HG03045 (cell line): ENCODE measurements at regions not wholly inside any gene's neighbourhood (a gene's known extent, or its start where the extent isn't known, plus 50 kb on each side); places are given as distances from the start of the nearest gene placed in this dataset.

ENCODE experiments used
- ATAC-seq: cut with Tn5 transposase; IDR thresholded peaks from one replicate; pipeline ENCODE4 v1.9.1; 2021; ENCODE audit warnings: mild to moderate bottlenecking, moderate library complexity; ENCODE audit not compliant: unreplicated experiment

GRCh38 chr6:21507811-21508210 lies 85.7 kb upstream of the SOX4 start:
- ATAC-seq: no peak

GRCh38 chr6:21508753-21509152 lies 84.8 kb upstream of the SOX4 start:
- ATAC-seq: no peak

DNA sequence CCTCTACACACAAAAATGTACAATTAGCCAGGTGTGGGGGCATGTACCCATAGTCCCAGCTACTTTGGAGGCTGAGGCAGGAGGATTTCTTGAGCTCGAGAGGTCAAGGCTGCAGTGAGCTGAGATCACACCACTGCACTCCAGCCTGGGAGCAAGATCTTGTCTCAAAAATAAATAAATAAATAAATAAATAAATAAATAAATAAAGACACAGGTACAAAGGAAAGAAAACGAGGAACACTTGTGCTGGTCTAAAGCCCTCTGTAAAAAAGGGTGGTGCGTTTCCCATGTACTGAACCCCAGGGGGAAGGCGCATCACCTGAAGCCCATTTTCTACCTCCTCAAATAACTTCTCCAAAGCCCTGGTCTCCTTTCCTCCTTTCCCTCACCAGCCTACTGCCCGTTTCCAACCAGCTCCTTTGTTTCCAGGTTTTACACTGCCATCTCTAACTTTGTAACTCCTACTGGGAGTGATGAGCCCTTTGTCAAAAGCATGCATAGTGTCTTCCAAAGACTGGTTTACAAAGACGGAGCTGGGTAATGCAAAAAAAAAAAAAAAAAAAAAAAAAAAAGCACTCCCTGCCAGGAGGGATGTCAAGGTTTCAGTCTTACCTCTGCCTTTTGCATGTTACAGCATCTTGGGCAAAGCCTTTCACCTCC lies 81.5 kb upstream of the SOX4 start:
- ATAC-seq: no peak

- ATAC-seq: no peak
Measured at GRCh38 chr6:21514288-21514687, 79.3 kb upstream of the SOX4 start.

DNA sequence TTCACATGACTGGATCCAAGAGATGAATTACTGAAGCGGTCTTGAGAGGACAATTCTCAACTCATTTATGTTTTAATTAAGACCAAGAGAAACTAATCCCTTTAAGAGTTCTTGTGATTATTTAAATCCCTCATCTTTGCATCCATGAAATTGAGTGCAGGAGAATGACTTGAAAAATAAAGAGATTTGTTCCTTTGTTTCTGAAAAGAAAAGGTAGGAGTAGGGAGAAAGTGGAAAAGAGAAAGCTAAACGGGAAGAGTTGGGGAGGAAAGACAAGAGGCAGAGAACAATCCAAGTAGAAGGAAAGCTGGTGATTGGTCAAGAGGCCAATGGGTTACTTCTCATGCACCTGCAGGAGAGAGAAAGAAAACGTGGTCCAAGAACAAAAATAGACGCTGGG lies 75.2 kb upstream of the SOX4 start:
- no peak for ATAC-seq

GRCh38 chr6:21519642-21520041 lies 73.9 kb upstream of the SOX4 start:
- no peak for ATAC-seq

DNA sequence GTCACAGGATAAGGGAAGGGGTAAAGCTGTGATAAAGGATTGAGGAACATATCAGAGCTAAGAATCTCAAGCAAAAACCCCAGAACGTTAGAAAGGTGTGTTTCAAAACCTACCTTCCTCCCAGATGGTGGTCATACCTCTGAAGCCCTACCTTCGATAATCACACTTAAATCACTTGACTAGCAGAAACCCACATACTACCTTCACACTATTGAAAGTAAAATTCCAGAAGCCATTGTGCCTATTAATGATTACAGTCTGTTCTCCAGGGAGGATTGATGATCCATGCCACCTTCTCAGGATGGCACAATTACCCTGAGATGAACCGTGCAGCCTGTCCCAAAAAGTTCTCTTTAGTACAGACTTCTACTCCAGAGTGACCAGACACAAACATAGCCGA lies 72.3 kb upstream of the SOX4 start:
- no peak for ATAC-seq

- no peak for ATAC-seq
Measured at GRCh38 chr6:21522143-21522747, 71.3 kb upstream of the SOX4 start.

DNA sequence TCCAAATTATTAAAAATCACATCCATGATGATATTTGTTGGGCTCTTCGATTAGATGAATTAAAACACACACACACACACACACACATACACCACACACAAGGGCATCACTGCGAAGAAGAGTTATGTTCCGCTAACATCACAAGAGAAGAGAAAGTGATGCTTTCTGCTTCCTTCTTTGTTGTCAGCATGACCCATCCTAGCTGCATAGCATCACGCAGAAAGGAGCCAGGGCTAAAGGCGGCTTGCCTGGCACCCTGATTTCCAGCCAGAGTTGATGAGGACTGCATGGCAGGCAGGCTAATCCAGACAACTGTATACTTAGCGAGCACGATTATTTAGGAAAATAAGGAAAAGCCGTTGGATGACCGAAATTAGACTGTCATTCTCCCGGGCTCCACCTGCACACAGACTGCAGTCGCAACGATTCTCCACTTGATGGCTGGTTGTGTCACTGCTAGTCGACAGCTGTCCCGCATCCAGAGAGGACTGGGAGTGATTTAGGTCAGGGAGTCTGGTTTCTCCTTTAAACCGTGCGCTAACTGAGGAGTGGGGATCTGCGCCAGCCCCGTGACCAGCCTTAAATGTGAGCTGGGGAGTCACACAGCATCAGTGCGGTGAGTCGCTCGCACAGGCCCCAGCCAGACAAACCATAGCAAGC lies 70.6 kb upstream of the SOX4 start:
- no peak for ATAC-seq

- no peak for ATAC-seq
Measured at GRCh38 chr6:21523652-21524051, 69.9 kb upstream of the SOX4 start.

DNA sequence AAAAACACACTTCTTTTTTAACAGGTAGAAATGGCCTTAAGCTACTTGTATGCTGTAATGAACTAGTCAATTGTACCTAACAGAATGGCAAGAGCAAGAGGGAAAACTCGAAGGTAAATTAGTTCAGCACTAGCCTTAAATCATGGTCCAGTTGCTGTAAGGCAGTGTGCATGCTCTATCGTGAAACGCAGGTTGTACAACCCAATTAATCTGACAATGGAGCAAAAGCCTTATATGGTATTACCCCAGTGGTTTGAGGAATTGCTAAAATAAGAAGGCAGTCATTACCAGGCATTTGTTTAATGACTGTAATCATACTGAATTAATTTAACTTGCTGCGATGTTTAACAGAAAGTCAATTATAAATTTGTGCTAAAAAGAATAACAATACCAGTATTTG lies 69.3 kb upstream of the SOX4 start:
- no peak for ATAC-seq

- ATAC-seq: no peak
Measured at GRCh38 chr6:21526974-21527373, 66.6 kb upstream of the SOX4 start.

GRCh38 chr6:21527731-21528130 lies 65.8 kb upstream of the SOX4 start:
- no peak for ATAC-seq

DNA sequence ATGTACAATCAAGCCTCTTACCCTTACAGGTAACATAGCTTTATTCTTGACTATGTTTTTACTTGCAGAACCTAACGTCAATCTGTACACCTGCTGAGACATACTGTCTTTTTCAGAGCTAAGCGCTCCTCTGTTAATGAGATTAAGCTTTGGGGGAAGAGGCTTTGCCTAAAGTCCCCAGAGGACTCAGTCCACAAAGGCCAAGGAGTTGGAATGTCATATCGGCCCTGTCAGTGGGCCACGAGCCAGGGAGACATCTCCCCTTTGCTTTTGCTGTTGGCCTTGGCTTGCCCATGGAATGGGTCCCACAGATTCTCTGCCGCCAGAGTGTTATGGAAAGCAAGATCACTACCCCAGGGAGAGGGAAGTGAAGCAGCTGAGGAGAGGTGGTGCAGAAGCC lies 64.1 kb upstream of the SOX4 start:
- no peak for ATAC-seq

GRCh38 chr6:21531393-21531792 lies 62.2 kb upstream of the SOX4 start:
- no peak for ATAC-seq

DNA sequence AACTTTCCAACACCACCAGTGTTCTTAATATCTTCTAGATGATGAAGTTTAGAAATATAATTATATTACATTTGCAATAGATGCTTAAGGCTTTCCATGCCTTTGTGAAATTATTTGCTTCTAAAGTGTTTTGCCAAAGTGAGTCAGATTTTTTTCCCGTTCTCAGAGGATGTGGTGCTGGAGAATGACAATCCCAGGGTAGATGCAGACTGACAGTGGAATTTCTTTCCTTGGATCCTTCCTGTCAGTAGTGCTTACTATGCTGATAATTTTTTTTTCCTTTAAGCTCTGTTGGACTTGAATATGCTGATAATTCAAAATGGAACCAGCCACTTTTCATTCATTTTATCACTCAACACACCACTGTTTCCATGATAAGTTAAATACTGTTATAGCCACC lies 59.9 kb upstream of the SOX4 start:
- no peak for ATAC-seq

DNA sequence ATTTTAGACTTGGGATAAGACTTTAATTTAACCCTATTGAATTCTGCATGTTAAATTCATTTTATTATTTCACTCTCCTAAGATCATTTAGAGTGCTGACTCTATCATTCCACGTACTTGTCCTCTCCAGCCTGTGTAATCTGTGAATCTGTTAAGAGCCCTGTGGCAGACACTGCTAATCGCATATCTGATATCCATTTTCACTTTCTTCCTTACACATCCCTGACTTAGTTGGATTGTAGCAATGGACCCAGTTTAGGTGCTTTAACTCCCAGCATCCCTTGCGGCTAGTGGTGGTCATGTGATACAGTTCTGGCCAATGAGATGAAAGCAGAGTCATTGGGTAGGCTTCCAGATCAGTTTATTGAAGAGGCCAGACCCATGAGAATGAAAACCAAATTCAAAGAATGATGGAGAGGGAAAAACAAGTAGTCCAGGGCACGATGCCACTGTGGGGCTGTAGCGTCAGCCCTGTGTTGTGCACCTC lies 57.2 kb upstream of the SOX4 start:
- ATAC-seq: no peak

- no peak for ATAC-seq
Measured at GRCh38 chr6:21537637-21538036, 55.9 kb upstream of the SOX4 start.

DNA sequence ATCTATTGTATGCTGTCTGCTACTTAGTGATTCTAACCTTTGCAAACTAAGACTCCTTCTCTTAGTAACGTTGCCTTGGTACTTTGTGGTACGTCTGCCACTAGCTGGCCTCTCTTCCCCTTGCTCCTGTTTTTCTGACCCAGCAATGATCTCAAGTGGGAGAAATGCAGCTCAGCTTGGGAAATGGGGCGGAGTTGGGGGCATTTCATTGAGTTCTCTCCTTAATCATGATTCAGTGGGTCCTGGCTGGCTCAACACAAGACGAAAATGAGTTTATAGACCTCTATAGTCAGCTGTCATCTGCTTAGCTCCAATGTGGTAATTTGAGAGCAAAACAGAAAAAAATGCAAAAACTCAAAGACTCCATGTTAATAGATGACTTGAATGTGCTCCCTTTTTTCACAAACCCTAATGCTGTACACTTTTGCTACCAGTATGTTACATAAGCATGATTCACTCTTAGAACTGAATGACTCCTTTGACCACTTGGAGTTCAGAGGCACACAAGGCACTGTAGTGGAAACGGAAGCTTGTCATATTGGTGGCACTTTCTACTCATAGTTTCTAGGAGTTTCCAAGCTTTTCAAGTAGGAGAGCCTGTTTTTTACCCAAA lies 55.3 kb upstream of the SOX4 start:
- no peak for ATAC-seq

DNA sequence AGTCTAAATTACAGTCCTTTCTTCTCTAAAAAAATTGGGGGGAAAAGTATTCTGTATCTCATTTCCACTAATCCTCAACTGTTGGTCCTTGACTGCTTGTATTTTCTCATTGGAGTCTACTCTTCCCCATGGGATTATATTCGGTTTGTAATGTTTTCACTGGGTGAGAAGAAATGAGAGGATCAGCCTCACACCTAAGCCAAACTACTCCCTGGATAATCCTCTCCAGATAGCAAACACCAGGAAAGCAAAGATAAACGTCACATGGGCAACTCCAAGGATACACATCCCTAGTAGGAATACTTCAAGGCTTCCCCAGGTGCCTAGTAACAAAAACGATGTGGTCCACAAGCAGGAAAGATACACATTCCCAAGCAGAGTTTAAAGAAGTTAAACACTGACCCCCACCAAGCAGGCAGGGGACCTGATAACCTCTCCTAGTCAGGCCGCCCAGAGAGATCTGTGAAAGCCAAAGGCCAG lies 53.9 kb upstream of the SOX4 start:
- ATAC-seq: no peak
